ENCODE measurements at regions not wholly inside any gene's neighbourhood (a gene's known extent, or its start where the extent isn't known, plus 50 kb on each side); places are given as distances from the start of the nearest gene placed in this dataset.
A peak's percentile ranks its signal among the peaks of the same experiment; 100 is the strongest.

- Histone ChIP-seq H3K27me3 (no peaks in the 10 kb centered on the region), H3K9me3 (no peaks in the 10 kb centered on the region), H3K4me1 (no peaks in the 10 kb centered on the region), H3K27ac (no peak overlapping the region), H3K36me3 (no peaks in the 10 kb centered on the region), H3K4me3 (no peak overlapping the region)
- 77 to 89% methylated on average over 11 of the region's 11 CpGs for WGBS, 2 donors
- intact Hi-C loops (cut with DNase I), result no loop called here
- ATAC-seq (no peak), FAIRE-seq (no peak), DNase-seq (peak in 2 of 6 donors; percentile 26 to 38)
- no peak for TF ChIP-seq CTCF (IDR thresholded peaks at IDR 0.05)
Observed at GRCh38 chr3:63015614-63016309, 140.5 kb upstream of the CADPS start.

DNA sequence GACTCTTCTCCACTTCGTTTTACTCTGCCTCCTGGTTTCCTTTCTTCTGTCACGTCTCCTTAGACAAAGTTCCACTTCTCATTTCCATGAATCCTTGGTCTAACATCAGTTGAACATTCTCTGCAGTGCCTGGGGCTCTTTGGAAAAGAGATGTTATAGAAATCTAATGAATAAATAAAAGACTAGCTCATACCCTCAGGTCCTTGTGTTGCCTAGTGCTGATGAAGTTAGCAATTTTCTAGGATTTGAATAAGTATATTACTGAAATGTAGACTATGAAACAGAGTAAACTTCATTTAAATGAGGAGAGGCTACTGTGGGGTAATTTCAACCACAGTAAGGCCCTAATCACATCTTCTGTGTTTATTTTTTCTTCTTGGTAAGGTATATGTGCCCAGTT lies 146.9 kb upstream of the CADPS start:
- Histone ChIP-seq H3K4me3 (no peak overlapping the region), H3K9me3 (no peaks in the 10 kb centered on the region), H3K4me1 (no peaks in the 10 kb centered on the region), H3K36me3 (no peaks in the 10 kb centered on the region), H3K27ac (no peak overlapping the region), H3K27me3 (no peaks in the 10 kb centered on the region)
- TF ChIP-seq CTCF (IDR thresholded peaks at IDR 0.05), result no peak
- intact Hi-C loops (cut with DNase I), result no loop called here
- DNase-seq, result no peak
- no peak for ATAC-seq
- 56 to 61% methylated on average over 2 of the region's 2 CpGs for WGBS, 2 donors
- no peak for FAIRE-seq

GRCh38 chr3:63026722-63027121 lies 151.5 kb upstream of the CADPS start:
- Histone ChIP-seq H3K36me3 (no peaks in the 10 kb centered on the region), H3K4me1 (no peaks in the 10 kb centered on the region), H3K4me3 (no peak overlapping the region), H3K27me3 (no peaks in the 10 kb centered on the region), H3K27ac (no peak overlapping the region), H3K9me3 (no peaks in the 10 kb centered on the region)
- TF ChIP-seq CTCF (IDR thresholded peaks at IDR 0.05), result no peak
- intact Hi-C loops (cut with DNase I), result no loop called here
- DNase-seq (no peak), ATAC-seq (no peak), FAIRE-seq (no peak)
- WGBS, 2 donors, result 74 to 78% methylated on average over 2 of the region's 2 CpGs

DNA sequence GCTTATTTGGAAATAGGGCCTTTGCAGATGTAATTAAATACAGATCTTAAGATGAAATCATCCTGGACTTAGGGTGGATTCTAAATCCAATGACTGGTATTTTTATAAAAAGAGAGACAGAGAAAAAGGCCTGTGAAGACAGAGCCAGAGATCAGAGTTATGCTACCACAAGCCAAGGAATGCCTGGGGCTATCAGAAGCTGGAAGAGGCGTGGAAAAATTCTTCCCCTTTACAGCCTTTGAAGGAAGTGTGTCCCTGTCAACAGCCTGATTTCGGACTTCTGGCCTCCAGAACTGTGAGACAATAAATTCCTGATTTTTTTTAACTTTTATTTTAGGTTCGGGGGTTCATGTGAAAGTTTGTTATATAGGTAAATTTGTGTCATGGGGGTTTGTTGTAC lies 154.1 kb upstream of the CADPS start:
- no peaks in the 10 kb centered on the region for H3K27me3 ChIP-seq
- FAIRE-seq (no peak), DNase-seq (no peak), ATAC-seq (no peak)
- no peaks in the 10 kb centered on the region for H3K9me3 ChIP-seq
- H3K36me3 ChIP-seq, result no peaks in the 10 kb centered on the region
- intact Hi-C loops (cut with DNase I), result no loop called here
- WGBS, 2 donors, result 68 to 81% methylated on average over 3 of the region's 3 CpGs
- no peaks in the 10 kb centered on the region for H3K4me1 ChIP-seq
- H3K27ac ChIP-seq, result no peak overlapping the region
- no peak for TF ChIP-seq CTCF (IDR thresholded peaks at IDR 0.05)
- H3K4me3 ChIP-seq, result no peak overlapping the region

- intact Hi-C loops (cut with DNase I), result no loop called here
- ATAC-seq, result no peak
- H3K27me3 ChIP-seq, result no peaks in the 10 kb centered on the region
- TF ChIP-seq CTCF (IDR thresholded peaks at IDR 0.05), result no peak
- no peak overlapping the region for H3K27ac ChIP-seq
- WGBS, 2 donors, result 62 to 82% methylated on average over 1 of the region's 1 CpG
- no peak overlapping the region for H3K4me3 ChIP-seq
- DNase-seq, result no peak
- FAIRE-seq, result no peak
- no peaks in the 10 kb centered on the region for H3K4me1 ChIP-seq
- H3K36me3 ChIP-seq, result no peaks in the 10 kb centered on the region
- H3K9me3 ChIP-seq, result no peaks in the 10 kb centered on the region
Observed at GRCh38 chr3:63029921-63030320, 154.7 kb upstream of the CADPS start.

All from pancreas (tissue), 10 donors.